ENCODE measurements at regions not wholly inside any gene's neighbourhood (a gene's known extent, or its start where the extent isn't known, plus 50 kb on each side); places are given as distances from the start of the nearest gene placed in this dataset.

- no peaks in the 10 kb centered on the region for H3K79me2 ChIP-seq (ENCODE audit: insufficient read depth, low read length)
- no peak overlapping the region for H3K27ac Mint-ChIP-seq
- H3K4ac ChIP-seq (ENCODE audit: low read depth, low read length): no peak overlapping the region
- no peak overlapping the region for H2AFZ ChIP-seq (ENCODE audit: low read length)
- TF ChIP-seq CTCF (conservative IDR thresholded peaks at IDR 0.05): no peak
- no peak overlapping the region for H4K8ac ChIP-seq (replicated peaks; ENCODE audit: insufficient read length, low read depth, low read length)
- no peak overlapping the region for H4K91ac ChIP-seq (ENCODE audit: insufficient read length, low read depth, low read length)
- no peaks in the 10 kb centered on the region for H3K27me3 ChIP-seq (ENCODE audit: insufficient read depth, low read length)
- H3K4me3 Mint-ChIP-seq: no peak overlapping the region
- H3K9me3 ChIP-seq (ENCODE audit: control insufficient read depth, low read depth, low read length): no peaks in the 10 kb centered on the region
- no peak overlapping the region for H2AK5ac ChIP-seq (ENCODE audit: insufficient read length, low read length)
- no peaks in the 10 kb centered on the region for H3K27me3 Mint-ChIP-seq (ENCODE audit: low read depth)
- no peaks in the 10 kb centered on the region for H3K4me1 ChIP-seq (ENCODE audit: insufficient read depth, low read length)
- H2BK5ac ChIP-seq (ENCODE audit: insufficient read length, low read length): no peak overlapping the region
- no CpG with 5 or more reads among the region's 3 CpGs for WGBS (ENCODE audit: extremely low coverage, insufficient read length, low lambda C conversion rate)
- no peak overlapping the region for H2BK20ac ChIP-seq (ENCODE audit: low read depth, low read length, poor library complexity, severe bottlenecking)
- no peak overlapping the region for H3K14ac ChIP-seq (ENCODE audit: insufficient read depth, low read length)
- DNase-seq: no peak
- H3K18ac ChIP-seq (ENCODE audit: insufficient read length, low read depth, low read length): no peak overlapping the region
- no peak overlapping the region for H2BK12ac ChIP-seq (ENCODE audit: insufficient read length, low read depth, low read length)
- no peak overlapping the region for H2BK15ac ChIP-seq (ENCODE audit: low read depth, low read length)
- H3K23ac ChIP-seq (ENCODE audit: insufficient read length, low read depth, low read length): no peak overlapping the region
- H3K4me2 ChIP-seq (ENCODE audit: insufficient read depth, insufficient read length, low read length): no peak overlapping the region
- H3K9me3 Mint-ChIP-seq: no peaks in the 10 kb centered on the region
- no peaks in the 10 kb centered on the region for H3K4me1 Mint-ChIP-seq
- H3K36me3 Mint-ChIP-seq (ENCODE audit: insufficient read depth in 1 of 3, low read depth in 3 of 3): no peaks in the 10 kb centered on the region
- no peak overlapping the region for H3K56ac ChIP-seq (ENCODE audit: insufficient read length, low read depth, low read length)
- no peak overlapping the region for H3T11ph ChIP-seq (ENCODE audit: low read length)
- no peak overlapping the region for H3K9ac ChIP-seq (ENCODE audit: extremely low read depth, insufficient read length, low read length)
- H4K20me1 ChIP-seq (ENCODE audit: control insufficient read depth, insufficient read depth, insufficient read length): no peaks in the 10 kb centered on the region
- H4K5ac ChIP-seq (ENCODE audit: insufficient read length, low read depth, low read length): no peak overlapping the region
- no peak overlapping the region for H2BK120ac ChIP-seq (ENCODE audit: low read depth, low read length, poor library complexity, severe bottlenecking)
- no peak overlapping the region for H3K27ac ChIP-seq (ENCODE audit: insufficient read length, low read depth, low read length)
- no peaks in the 10 kb centered on the region for H3K23me2 ChIP-seq (ENCODE audit: insufficient read length, low read depth, low read length, poor library complexity, severe bottlenecking)
- no peaks in the 10 kb centered on the region for H3K79me1 ChIP-seq (ENCODE audit: insufficient read depth, low read depth, low read length, poor library complexity, severe bottlenecking)
These were observed 483.8 kb upstream of the SLITRK6 start for GRCh38 chr13:86283031-86283430.

Measured in H9 (cell line).